ENCODE measurements at regions not wholly inside any gene's neighbourhood (a gene's known extent, or its start where the extent isn't known, plus 50 kb on each side); places are given as distances from the start of the nearest gene placed in this dataset.
"Not testable (repeated sequence)": the region's sequence is repeated elsewhere in the genome, so short reads cannot be mapped to it uniquely, and the experiment has no call there.

GRCh38 chr1:85520826-85521820 is 56.2 kb upstream of the DDAH1 start:
- DNase-seq (ENCODE audit: low read depth), result peak; percentile 77

- DNase-seq (ENCODE audit: low read depth), result peak; percentile 6
Measured at GRCh38 chr1:85522458-85522857, 57.5 kb upstream of the DDAH1 start.

GRCh38 chr1:85523061-85523460 is 57.5 kb upstream of the CCN1 start:
- DNase-seq (ENCODE audit: low read depth), result not testable (repeated sequence)

- peak; percentile 79 for DNase-seq (ENCODE audit: low read depth)
Measured at GRCh38 chr1:85524281-85524886, 56.2 kb upstream of the CCN1 start.

GRCh38 chr1:85525591-85525991 is 55.0 kb upstream of the CCN1 start:
- DNase-seq (ENCODE audit: low read depth), result peak; percentile 66

GRCh38 chr1:85526216-85526615 is 54.3 kb upstream of the CCN1 start:
- not testable (repeated sequence) for DNase-seq (ENCODE audit: low read depth)

GRCh38 chr1:85527145-85527544 is 53.4 kb upstream of the CCN1 start:
- peak; percentile 85 for DNase-seq (ENCODE audit: low read depth)
